CD4-positive, CD25-positive, alpha-beta regulatory T cell (primary cell): ENCODE measurements at regions not wholly inside any gene's neighbourhood (a gene's known extent, or its start where the extent isn't known, plus 50 kb on each side); places are given as distances from the start of the nearest gene placed in this dataset.
"Not testable (repeated sequence)": the region's sequence is repeated elsewhere in the genome, so short reads cannot be mapped to it uniquely, and the experiment has no call there.

ENCODE experiments used
- ATAC-seq, 2 donors: fragments of 150-1000 bp; cut with Tn5 transposase; one replicate each; pipeline ENCODE4 v1.10.0; 2021; ENCODE audit warnings: low read depth in 2 of 2, moderate number of reproducible peaks in 2 of 2, moderate library complexity in 1 of 2
- DNase-seq, 3 donors: peaks; one replicate each; pipeline versions ENCODE4 v3.0.0 to v3.0.0-alpha.2; 2012 to 2022; ENCODE audit warnings: mixed read lengths in 1 of 3
- H3K27ac ChIP-seq: one replicate; pipeline ENCODE4 v1.7.0; 2013; ENCODE audit warnings: mild to moderate bottlenecking, low read length; ENCODE audit not compliant: insufficient read depth, poor library complexity, severe bottlenecking
- H3K27me3 ChIP-seq: one replicate; pipeline ENCODE4 v1.7.0; 2013; ENCODE audit warnings: low read length; ENCODE audit not compliant: control insufficient read depth, insufficient read depth
- H3K36me3 ChIP-seq: one replicate; pipeline ENCODE4 v1.7.0; 2013; ENCODE audit warnings: mild to moderate bottlenecking, low read length, moderate library complexity; ENCODE audit not compliant: control insufficient read depth, insufficient read depth
- H3K4me1 ChIP-seq: 2 replicates; pipeline ENCODE4 v1.7.0; 2013; ENCODE audit warnings: mild to moderate bottlenecking, low read length; ENCODE audit not compliant: insufficient read depth, control insufficient read depth, poor library complexity, severe bottlenecking
- H3K4me3 ChIP-seq: one replicate; pipeline ENCODE4 v1.7.0; 2013; ENCODE audit warnings: low read depth, mild to moderate bottlenecking, low read length, moderate library complexity
- H3K9me3 ChIP-seq, 2 experiments: 1 replicate in 1 of 2; 2 replicates in 1 of 2; pipeline ENCODE4 v1.7.0; 2013; ENCODE audit warnings: low read length in 2 of 2, mild to moderate bottlenecking in 1 of 2, moderate library complexity in 1 of 2; ENCODE audit not compliant: control insufficient read depth in 2 of 2
- H3K27ac Mint-ChIP-seq, 3 donors: one replicate each; pipeline ENCODE4 v1.8.0; 2020 to 2022; ENCODE audit warnings: mild to moderate bottlenecking in 3 of 3, mixed read lengths in 3 of 3, moderate library complexity in 2 of 3
- H3K27me3 Mint-ChIP-seq: one replicate; pipeline ENCODE4 v1.8.0; 2022; ENCODE audit warnings: mild to moderate bottlenecking, mixed read lengths
- H3K36me3 Mint-ChIP-seq: one replicate; pipeline ENCODE4 v1.8.0; 2020; ENCODE audit warnings: mixed read lengths
- H3K4me1 Mint-ChIP-seq, 4 donors: one replicate each; pipeline ENCODE4 v1.8.0; 2020 to 2022; ENCODE audit warnings: mixed read lengths in 4 of 4, mild to moderate bottlenecking in 1 of 4
- H3K4me3 Mint-ChIP-seq, 4 donors: one replicate each; pipeline ENCODE4 v1.8.0; 2020 to 2022; ENCODE audit warnings: mild to moderate bottlenecking in 4 of 4, mixed read lengths in 4 of 4, moderate library complexity in 3 of 4
- H3K9me3 Mint-ChIP-seq, 7 donors: one replicate each; pipeline ENCODE4 v1.8.0; 2020 to 2022; ENCODE audit warnings: mixed read lengths in 7 of 7, mild to moderate bottlenecking in 3 of 7, moderate library complexity in 2 of 7

- peaks cover 0 to 4% (median 0%) of the 10 kb centered on the region in 4 donors for H3K4me1 Mint-ChIP-seq
- Histone ChIP-seq H3K36me3 (no peaks in the 10 kb centered on the region), H3K4me1 (no peaks in the 10 kb centered on the region), H3K9me3 (no peaks in the 10 kb centered on the region), H3K27me3 (no peaks in the 10 kb centered on the region), H3K27ac (no peak overlapping the region), H3K4me3 (no peak overlapping the region)
- H3K27me3 Mint-ChIP-seq = peaks cover 16% of the 10 kb centered on the region
- H3K9me3 Mint-ChIP-seq = peaks cover 0 to 4% (median 0%) of the 10 kb centered on the region in 7 donors
- H3K4me3 Mint-ChIP-seq = no peak overlapping the region
- H3K27ac Mint-ChIP-seq = no peak overlapping the region
- DNase-seq (no peak), ATAC-seq (no peak)
- H3K36me3 Mint-ChIP-seq = no peaks in the 10 kb centered on the region
Observed at GRCh38 chr15:95687061-95687460, 643.4 kb upstream of the NR2F2 start.

- no peak for ATAC-seq
- Mint-ChIP-seq H3K27me3 (peaks cover 10% of the 10 kb centered on the region), H3K4me1 (peaks cover 0 to 4% (median 0%) of the 10 kb centered on the region in 4 donors), H3K36me3 (no peaks in the 10 kb centered on the region), H3K27ac (no peak overlapping the region), H3K4me3 (no peak overlapping the region), H3K9me3 (peaks cover 0 to 8% (median 2%) of the 10 kb centered on the region in 7 donors)
- Histone ChIP-seq H3K36me3 (no peaks in the 10 kb centered on the region), H3K9me3 (no peaks in the 10 kb centered on the region), H3K4me3 (no peak overlapping the region), H3K27me3 (no peaks in the 10 kb centered on the region), H3K27ac (no peak overlapping the region), H3K4me1 (no peaks in the 10 kb centered on the region)
- no peak for DNase-seq
Observed at GRCh38 chr15:95687686-95688085, 642.8 kb upstream of the NR2F2 start.

GRCh38 chr15:95690631-95691340 lies 639.7 kb upstream of the NR2F2 start:
- Mint-ChIP-seq H3K27me3 (peaks cover 4% of the 10 kb centered on the region), H3K27ac (no peak overlapping the region), H3K4me1 (no peaks in the 10 kb centered on the region), H3K9me3 (peaks cover 2 to 28% (median 7%) of the 10 kb centered on the region in 7 donors), H3K4me3 (no peak overlapping the region), H3K36me3 (no peaks in the 10 kb centered on the region)
- Histone ChIP-seq H3K27ac (no peak overlapping the region), H3K4me1 (no peaks in the 10 kb centered on the region), H3K4me3 (no peak overlapping the region), H3K27me3 (no peaks in the 10 kb centered on the region), H3K9me3 (peaks cover 20 to 22% of the 10 kb centered on the region in 2 experiments), H3K36me3 (no peaks in the 10 kb centered on the region)
- DNase-seq (no peak), ATAC-seq (no peak)

GRCh38 chr15:95693917-95694316 lies 636.6 kb upstream of the NR2F2 start:
- no peaks in the 10 kb centered on the region for H3K36me3 ChIP-seq
- Mint-ChIP-seq H3K4me3 (no peak overlapping the region), H3K36me3 (no peaks in the 10 kb centered on the region), H3K27ac (no peak overlapping the region), H3K9me3 (peaks cover 2 to 33% (median 9%) of the 10 kb centered on the region in 7 donors), H3K27me3 (no peaks in the 10 kb centered on the region), H3K4me1 (no peaks in the 10 kb centered on the region)
- ATAC-seq (no peak), DNase-seq (no peak)
- no peak overlapping the region for H3K27ac ChIP-seq
- no peaks in the 10 kb centered on the region for H3K4me1 ChIP-seq
- no peaks in the 10 kb centered on the region for H3K27me3 ChIP-seq
- H3K9me3 ChIP-seq = peaks cover 20 to 22% of the 10 kb centered on the region in 2 experiments
- no peak overlapping the region for H3K4me3 ChIP-seq

GRCh38 chr15:95698230-95698629 lies 632.3 kb upstream of the NR2F2 start:
- Mint-ChIP-seq H3K27ac (no peak overlapping the region), H3K36me3 (no peaks in the 10 kb centered on the region), H3K4me3 (no peak overlapping the region), H3K9me3 (peaks cover 0 to 53% (median 21%) of the 10 kb centered on the region in 7 donors), H3K4me1 (no peaks in the 10 kb centered on the region), H3K27me3 (no peaks in the 10 kb centered on the region)
- Histone ChIP-seq H3K4me3 (no peak overlapping the region), H3K27ac (no peak overlapping the region), H3K27me3 (no peaks in the 10 kb centered on the region), H3K4me1 (no peaks in the 10 kb centered on the region), H3K36me3 (no peaks in the 10 kb centered on the region), H3K9me3 (peaks cover 27 to 37% of the 10 kb centered on the region in 2 experiments)
- DNase-seq = no peak
- no peak for ATAC-seq

- Histone ChIP-seq H3K36me3 (no peaks in the 10 kb centered on the region), H3K9me3 (peaks cover 21 to 30% of the 10 kb centered on the region in 2 experiments), H3K27ac (no peak overlapping the region), H3K4me1 (no peaks in the 10 kb centered on the region), H3K4me3 (no peak overlapping the region), H3K27me3 (no peaks in the 10 kb centered on the region)
- H3K4me3 Mint-ChIP-seq = no peak overlapping the region
- no peaks in the 10 kb centered on the region for H3K4me1 Mint-ChIP-seq
- H3K27me3 Mint-ChIP-seq = no peaks in the 10 kb centered on the region
- no peak overlapping the region for H3K27ac Mint-ChIP-seq
- no peak for DNase-seq
- H3K36me3 Mint-ChIP-seq = no peaks in the 10 kb centered on the region
- peaks cover 0 to 48% (median 21%) of the 10 kb centered on the region in 7 donors for H3K9me3 Mint-ChIP-seq
- no peak for ATAC-seq
Observed at GRCh38 chr15:95698951-95699350, 631.5 kb upstream of the NR2F2 start.

- Histone ChIP-seq H3K27ac (no peak overlapping the region), H3K4me1 (no peaks in the 10 kb centered on the region), H3K36me3 (no peaks in the 10 kb centered on the region), H3K9me3 (peaks cover 15 to 27% of the 10 kb centered on the region in 2 experiments), H3K27me3 (no peaks in the 10 kb centered on the region), H3K4me3 (no peak overlapping the region)
- Mint-ChIP-seq H3K36me3 (no peaks in the 10 kb centered on the region), H3K27me3 (no peaks in the 10 kb centered on the region), H3K27ac (no peak overlapping the region), H3K4me3 (no peak overlapping the region), H3K4me1 (no peaks in the 10 kb centered on the region), H3K9me3 (peaks cover 0 to 43% (median 16%) of the 10 kb centered on the region in 7 donors)
- DNase-seq (no peak), ATAC-seq (no peak)
Observed at GRCh38 chr15:95699578-95699977, 630.9 kb upstream of the NR2F2 start.

GRCh38 chr15:95700692-95701091 lies 629.8 kb upstream of the NR2F2 start:
- H3K27me3 Mint-ChIP-seq, DNase-seq, H3K4me1 ChIP-seq, H3K4me3 ChIP-seq, H3K27me3 ChIP-seq, ATAC-seq, H3K27ac Mint-ChIP-seq, H3K36me3 ChIP-seq, H3K27ac ChIP-seq, H3K4me1 Mint-ChIP-seq, H3K36me3 Mint-ChIP-seq, H3K4me3 Mint-ChIP-seq: not testable (repeated sequence)
- peaks cover 0 to 35% (median 15%) of the 10 kb centered on the region in 7 donors for H3K9me3 Mint-ChIP-seq
- H3K9me3 ChIP-seq = peaks cover 8 to 17% of the 10 kb centered on the region in 2 experiments
